SU-DHL-6 (cell line): ENCODE measurements at regions not wholly inside any gene's neighbourhood (a gene's known extent, or its start where the extent isn't known, plus 50 kb on each side); places are given as distances from the start of the nearest gene placed in this dataset.

Experiments used
- H2AFZ ChIP-seq: fragments of 200-600 bp; sonication (generic); 2 replicates; pipeline ENCODE4 v1.6.1; 2014; ENCODE audit warnings: low read depth, mild to moderate bottlenecking, moderate library complexity, mixed read lengths, antibody characterized with exemption, low read length; ENCODE audit not compliant: severe bottlenecking
- H3F3A ChIP-seq: fragments of 200-600 bp; shearing (Covaris generic); 2 replicates; pipeline ENCODE4 v1.6.0; 2016; ENCODE audit warnings: antibody characterized with exemption, mild to moderate bottlenecking; ENCODE audit not compliant: insufficient read depth
- H3K27ac ChIP-seq: fragments of 200-600 bp; sonication (generic); 2 replicates; pipeline ENCODE4 v1.5.1; 2016; ENCODE audit warnings: low read depth, mild to moderate bottlenecking, low read length, moderate library complexity, mixed read lengths
- H3K27me3 ChIP-seq: fragments of 200-600 bp; sonication (generic), shearing (Covaris generic); 2 replicates; pipeline ENCODE4 v1.6.0; 2014; ENCODE audit warnings: mild to moderate bottlenecking, low read length
- H3K36me3 ChIP-seq: fragments of 200-600 bp; sonication (generic); 2 replicates; pipeline ENCODE4 v1.6.1; 2014; ENCODE audit warnings: mild to moderate bottlenecking, low read length, mixed read lengths
- H3K4me2 ChIP-seq: fragments of 300-600, 200-600 bp; shearing (Covaris generic), sonication (generic); 2 replicates; pipeline ENCODE4 v1.6.0; 2014; ENCODE audit warnings: low read length, low read depth, mild to moderate bottlenecking; ENCODE audit not compliant: poor library complexity, severe bottlenecking
- H3K4me3 ChIP-seq: fragments of 200-600 bp; sonication (generic); 2 replicates; pipeline ENCODE4 v1.5.1; 2014; ENCODE audit warnings: antibody characterized with exemption, low read length, mild to moderate bottlenecking, mixed read lengths; ENCODE audit not compliant: insufficient read depth, poor library complexity, severe bottlenecking
- H3K79me2 ChIP-seq: fragments of 200-600 bp; sonication (generic); 2 replicates; pipeline ENCODE4 v1.6.1; 2014; ENCODE audit warnings: mild to moderate bottlenecking, low read length, moderate library complexity; ENCODE audit not compliant: insufficient read depth
- H3K9ac ChIP-seq: fragments of 200-600 bp; sonication (generic); 2 replicates; pipeline ENCODE4 v1.7.0; 2014; ENCODE audit warnings: mild to moderate bottlenecking, low read length
- H3K9me2 ChIP-seq: fragments of 200-600 bp; sonication (generic); replicated peaks from 2 replicates; pipeline ENCODE4 v1.6.1; 2014; ENCODE audit warnings: low read length; ENCODE audit not compliant: insufficient read depth
- H3K9me3 ChIP-seq: fragments of 200-600 bp; sonication (generic); 2 replicates; pipeline ENCODE4 v1.6.1; 2014; ENCODE audit warnings: low read length, mixed read lengths; ENCODE audit not compliant: insufficient read depth
- H4K20me1 ChIP-seq: fragments of 200-600 bp; sonication (generic); 2 replicates; pipeline ENCODE4 v1.6.1; 2014; ENCODE audit warnings: low read depth, mild to moderate bottlenecking, antibody characterized with exemption, low read length, moderate library complexity, mixed read lengths
- CTCF ChIP-seq: fragments of 200-600 bp; sonication (generic); IDR thresholded peaks from one replicate; pipeline ENCODE4 v1.5.1; 2017; ENCODE audit warnings: antibody characterized with exemption, mild to moderate bottlenecking, low read length, moderate library complexity; ENCODE audit not compliant: insufficient read depth, poor library complexity, severe bottlenecking
- EZH2phosphoT487 ChIP-seq: fragments of 200-600 bp; sonication (generic), shearing (Covaris generic); conservative IDR thresholded peaks from 2 replicates; pipeline ENCODE4 v1.6.1; 2018; ENCODE audit warnings: mild to moderate bottlenecking, antibody characterized with exemption, low read length, moderate library complexity, mixed read lengths

- Histone ChIP-seq H3K9ac (no peak overlapping the region), H2AFZ (no peak overlapping the region), H3K9me3 (peaks cover 7% of the 10 kb centered on the region; the same call in 1 of the 2 replicates), H3K4me2 (no peak overlapping the region), H3K27me3 (no peaks in the 10 kb centered on the region), H3K4me3 (no peak overlapping the region), H3K79me2 (no peaks in the 10 kb centered on the region), H3K9me2 (no peaks in the 10 kb centered on the region), H3K36me3 (no peaks in the 10 kb centered on the region), H3K27ac (no peak overlapping the region), H3F3A (no peaks in the 10 kb centered on the region), H4K20me1 (no peaks in the 10 kb centered on the region)
- TF ChIP-seq EZH2phosphoT487 = no peak
- TF ChIP-seq CTCF = no peak
These were observed 569.3 kb downstream of the MIAT start for GRCh38 chr22:27226666-27227065.

DNA sequence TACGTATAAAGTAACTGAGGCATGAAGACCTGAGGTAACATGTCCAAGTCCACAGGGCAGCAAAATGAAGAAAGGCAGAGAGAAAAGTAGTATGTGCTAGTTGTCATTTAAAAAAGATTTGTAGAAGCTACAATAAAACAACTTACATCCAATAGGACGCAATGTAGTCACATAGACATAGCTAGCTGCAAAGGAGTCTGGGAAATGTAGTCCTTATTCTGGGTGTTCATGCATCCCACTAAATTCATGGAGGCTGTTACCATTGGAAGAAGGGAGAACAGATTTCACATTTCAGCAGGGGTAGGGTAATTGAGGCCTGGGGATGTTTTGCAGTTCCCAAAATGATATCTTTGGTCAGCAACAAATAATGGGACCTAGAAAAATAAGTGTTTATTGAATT is 571.4 kb downstream of the MIAT start:
- Histone ChIP-seq H3K9ac (no peak overlapping the region), H3K27ac (no peak overlapping the region), H3K9me2 (no peaks in the 10 kb centered on the region), H2AFZ (no peak overlapping the region), H3K4me2 (no peak overlapping the region), H4K20me1 (no peaks in the 10 kb centered on the region), H3K36me3 (no peaks in the 10 kb centered on the region), H3K79me2 (no peaks in the 10 kb centered on the region), H3K4me3 (no peak overlapping the region), H3K9me3 (peaks cover 7% of the 10 kb centered on the region; the same call in 1 of the 2 replicates), H3F3A (no peaks in the 10 kb centered on the region), H3K27me3 (no peaks in the 10 kb centered on the region)
- TF ChIP-seq EZH2phosphoT487 (no peak), CTCF (no peak)

GRCh38 chr22:27230189-27230588 is 571.4 kb downstream of the MN1 start:
- TF ChIP-seq CTCF = no peak
- TF ChIP-seq EZH2phosphoT487 = no peak
- no peaks in the 10 kb centered on the region for H3K36me3 ChIP-seq
- H3K79me2 ChIP-seq = no peaks in the 10 kb centered on the region
- peaks cover 7% of the 10 kb centered on the region; the same call in 1 of the 2 replicates for H3K9me3 ChIP-seq
- H2AFZ ChIP-seq = no peak overlapping the region
- no peaks in the 10 kb centered on the region for H3K9me2 ChIP-seq
- no peaks in the 10 kb centered on the region for H4K20me1 ChIP-seq
- H3K9ac ChIP-seq = no peak overlapping the region
- H3K27ac ChIP-seq = no peak overlapping the region
- H3K4me3 ChIP-seq = no peak overlapping the region
- H3K27me3 ChIP-seq = no peaks in the 10 kb centered on the region
- no peak overlapping the region for H3K4me2 ChIP-seq
- H3F3A ChIP-seq = no peaks in the 10 kb centered on the region

GRCh38 chr22:27231266-27231665 is 570.3 kb downstream of the MN1 start:
- H3K9me2 ChIP-seq = no peaks in the 10 kb centered on the region
- no peak overlapping the region for H3K4me2 ChIP-seq
- H3K27ac ChIP-seq = no peak overlapping the region
- H3K36me3 ChIP-seq = no peaks in the 10 kb centered on the region
- H3F3A ChIP-seq = no peaks in the 10 kb centered on the region
- no peaks in the 10 kb centered on the region for H3K79me2 ChIP-seq
- no peaks in the 10 kb centered on the region for H4K20me1 ChIP-seq
- no peaks in the 10 kb centered on the region for H3K27me3 ChIP-seq
- H2AFZ ChIP-seq = no peak overlapping the region
- TF ChIP-seq EZH2phosphoT487 (no peak), CTCF (no peak)
- no peak overlapping the region for H3K9ac ChIP-seq
- no peak overlapping the region for H3K4me3 ChIP-seq
- peaks cover 7% of the 10 kb centered on the region; the same call in 1 of the 2 replicates for H3K9me3 ChIP-seq
